ENCODE measurements at regions not wholly inside any gene's neighbourhood (a gene's known extent, or its start where the extent isn't known, plus 50 kb on each side); places are given as distances from the start of the nearest gene placed in this dataset.
A peak's percentile ranks its signal among the peaks of the same experiment; 100 is the strongest.

DNA sequence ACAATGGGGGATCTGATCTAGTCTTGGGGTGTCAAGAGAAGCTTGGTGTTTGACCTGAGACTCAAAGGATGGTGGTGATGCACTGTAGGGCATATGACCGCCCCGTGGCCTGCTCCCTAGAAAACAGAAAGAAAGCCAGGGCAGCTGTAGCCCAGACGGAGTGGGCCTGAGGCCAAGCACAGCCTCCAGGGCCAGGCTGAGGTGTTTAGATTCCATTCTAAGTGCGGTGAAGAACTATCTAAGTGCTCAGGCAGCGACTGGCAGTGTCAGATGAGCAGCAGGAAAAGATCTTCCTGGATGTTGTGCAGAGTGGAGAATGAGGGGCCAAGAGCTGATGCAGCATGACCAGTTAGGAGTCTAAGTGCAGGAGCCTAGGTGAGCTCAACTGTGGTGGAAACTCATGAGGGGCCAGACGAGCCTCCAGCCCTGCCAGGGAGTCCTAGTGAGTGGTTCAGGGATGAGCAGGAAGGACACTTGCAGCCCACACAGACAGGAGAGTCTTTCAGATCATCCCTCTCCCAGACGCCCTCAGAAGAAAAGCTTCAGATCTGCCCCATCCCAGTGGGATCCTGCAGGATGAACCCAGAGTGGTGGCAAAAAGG lies 314.2 kb upstream of the CCL2 start:
- no peaks in the 10 kb centered on the region for H3K27me3 ChIP-seq (ENCODE audit: control insufficient read depth, insufficient read depth, low read length)
- WGBS (ENCODE audit: insufficient coverage, insufficient read length), result no CpG with 5 or more reads among the region's 7 CpGs
- H3K36me3 ChIP-seq (ENCODE audit: control insufficient read depth, insufficient read depth, low read length), result no peaks in the 10 kb centered on the region
- no peaks in the 10 kb centered on the region for H3K4me1 ChIP-seq (ENCODE audit: control insufficient read depth, insufficient read depth, low read length)
- H3K27ac ChIP-seq (ENCODE audit: low read length), result no peak overlapping the region
- H3K4me3 ChIP-seq (ENCODE audit: low read length), result no peak overlapping the region
- no peak for DNase-seq (ENCODE audit: low read depth, low spot score)
- no peaks in the 10 kb centered on the region for H3K9me3 ChIP-seq (ENCODE audit: control insufficient read depth, insufficient read depth, low read length)

DNA sequence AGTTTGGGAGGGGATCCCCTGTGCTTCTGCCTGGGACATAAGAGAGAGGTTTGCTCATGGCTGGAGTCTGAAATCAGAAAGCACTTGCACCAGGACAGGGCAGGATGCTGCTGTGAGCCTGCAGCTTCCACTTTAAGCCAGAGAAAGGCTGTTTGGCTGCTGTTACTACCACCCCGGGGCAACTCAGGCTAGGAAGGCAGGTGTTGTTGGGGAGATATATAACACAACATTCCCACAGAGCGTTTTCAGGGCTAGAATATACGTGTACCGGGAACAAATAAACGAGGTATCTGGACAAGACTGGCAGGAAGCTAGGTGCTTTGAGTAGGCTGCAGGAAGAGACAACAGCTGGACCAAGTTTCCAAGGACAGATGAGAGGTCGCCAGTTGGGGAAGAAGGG lies 313.3 kb upstream of the CCL2 start:
- DNase-seq (ENCODE audit: low read depth, low spot score), result no peak
- H3K36me3 ChIP-seq (ENCODE audit: control insufficient read depth, insufficient read depth, low read length), result no peaks in the 10 kb centered on the region
- no CpG with 5 or more reads among the region's 6 CpGs for WGBS (ENCODE audit: insufficient coverage, insufficient read length)
- no peaks in the 10 kb centered on the region for H3K27me3 ChIP-seq (ENCODE audit: control insufficient read depth, insufficient read depth, low read length)
- H3K9me3 ChIP-seq (ENCODE audit: control insufficient read depth, insufficient read depth, low read length), result no peaks in the 10 kb centered on the region
- no peak overlapping the region for H3K4me3 ChIP-seq (ENCODE audit: low read length)
- no peaks in the 10 kb centered on the region for H3K4me1 ChIP-seq (ENCODE audit: control insufficient read depth, insufficient read depth, low read length)
- H3K27ac ChIP-seq (ENCODE audit: low read length), result no peak overlapping the region

DNA sequence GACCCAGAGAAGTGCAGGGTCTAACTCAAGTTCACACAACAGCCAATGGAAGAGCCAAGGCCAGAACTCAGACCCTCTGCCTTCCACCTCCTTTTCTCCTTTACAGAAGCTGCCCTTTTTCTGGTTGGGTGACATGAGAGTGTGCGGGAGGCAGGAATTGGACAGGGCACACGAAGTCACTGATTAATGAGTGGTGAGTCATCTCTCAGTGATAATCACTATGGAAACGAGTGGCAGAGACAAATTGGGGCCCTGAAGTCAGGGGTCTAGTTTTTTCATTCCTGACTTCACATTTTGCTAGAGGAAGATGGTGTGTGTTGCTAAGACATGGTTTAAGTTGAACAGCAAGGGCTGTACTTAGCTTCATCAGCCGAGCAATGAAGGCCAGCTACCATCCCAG lies 312.7 kb upstream of the CCL2 start:
- Histone ChIP-seq H3K27me3 (ENCODE audit: control insufficient read depth, insufficient read depth, low read length) (no peaks in the 10 kb centered on the region), H3K36me3 (ENCODE audit: control insufficient read depth, insufficient read depth, low read length) (no peaks in the 10 kb centered on the region), H3K4me3 (ENCODE audit: low read length) (no peak overlapping the region), H3K9me3 (ENCODE audit: control insufficient read depth, insufficient read depth, low read length) (no peaks in the 10 kb centered on the region), H3K27ac (ENCODE audit: low read length) (no peak overlapping the region), H3K4me1 (ENCODE audit: control insufficient read depth, insufficient read depth, low read length) (no peaks in the 10 kb centered on the region)
- WGBS (ENCODE audit: insufficient coverage, insufficient read length), result no CpG with 5 or more reads among the region's 4 CpGs
- DNase-seq (ENCODE audit: low read depth, low spot score), result no peak

DNA sequence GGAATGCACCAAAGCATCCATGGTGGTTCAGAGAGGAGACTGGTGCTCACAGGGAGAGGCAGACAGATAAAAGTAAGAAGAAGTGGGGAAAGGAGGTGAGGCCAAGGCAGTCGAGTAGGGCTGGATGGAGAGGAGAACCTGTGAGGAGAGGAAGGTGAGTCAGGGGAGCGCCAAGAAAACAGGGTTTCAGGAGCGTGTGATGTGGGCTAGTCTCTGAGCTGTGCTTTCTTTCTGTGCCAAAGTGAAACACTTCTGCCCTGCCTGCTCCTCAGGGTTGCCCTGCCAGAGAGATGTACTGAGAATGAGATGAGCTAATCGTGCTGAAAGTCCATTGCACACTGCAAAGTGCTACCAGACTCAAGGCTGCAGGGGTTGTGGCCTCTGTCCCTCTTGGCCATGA lies 310.7 kb upstream of the CCL2 start:
- no CpG with 5 or more reads among the region's 4 CpGs for WGBS (ENCODE audit: insufficient coverage, insufficient read length)
- Histone ChIP-seq H3K4me3 (ENCODE audit: low read length) (no peak overlapping the region), H3K9me3 (ENCODE audit: control insufficient read depth, insufficient read depth, low read length) (no peaks in the 10 kb centered on the region), H3K36me3 (ENCODE audit: control insufficient read depth, insufficient read depth, low read length) (no peaks in the 10 kb centered on the region), H3K4me1 (ENCODE audit: control insufficient read depth, insufficient read depth, low read length) (no peaks in the 10 kb centered on the region), H3K27ac (ENCODE audit: low read length) (no peak overlapping the region), H3K27me3 (ENCODE audit: control insufficient read depth, insufficient read depth, low read length) (no peaks in the 10 kb centered on the region)
- DNase-seq (ENCODE audit: low read depth, low spot score), result no peak

DNA sequence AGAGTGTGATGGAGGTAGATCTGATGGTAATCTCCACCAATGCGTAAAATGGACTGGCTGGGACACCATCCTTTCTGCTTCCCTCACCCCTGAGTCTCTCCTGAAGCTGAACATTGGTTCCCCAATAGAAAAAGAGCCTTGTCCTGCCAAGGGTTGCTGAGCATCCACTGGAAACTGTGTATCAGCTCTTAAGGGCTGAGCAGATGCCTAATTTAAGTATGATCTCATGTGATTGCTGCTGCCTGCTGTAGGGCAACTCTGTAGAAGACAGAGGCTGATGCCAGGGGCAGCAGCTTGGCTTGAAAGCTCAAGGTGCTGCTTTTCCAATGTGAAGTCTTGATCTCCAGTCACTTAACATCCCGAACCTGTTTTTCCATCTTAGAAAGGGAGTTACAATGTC lies 310.3 kb upstream of the CCL2 start:
- WGBS (ENCODE audit: insufficient coverage, insufficient read length), result no CpG with 5 or more reads among the region's 2 CpGs
- H3K9me3 ChIP-seq (ENCODE audit: control insufficient read depth, insufficient read depth, low read length), result no peaks in the 10 kb centered on the region
- no peak overlapping the region for H3K4me3 ChIP-seq (ENCODE audit: low read length)
- H3K27ac ChIP-seq (ENCODE audit: low read length), result no peak overlapping the region
- H3K4me1 ChIP-seq (ENCODE audit: control insufficient read depth, insufficient read depth, low read length), result no peaks in the 10 kb centered on the region
- H3K27me3 ChIP-seq (ENCODE audit: control insufficient read depth, insufficient read depth, low read length), result no peaks in the 10 kb centered on the region
- no peaks in the 10 kb centered on the region for H3K36me3 ChIP-seq (ENCODE audit: control insufficient read depth, insufficient read depth, low read length)
- no peak for DNase-seq (ENCODE audit: low read depth, low spot score)

DNA sequence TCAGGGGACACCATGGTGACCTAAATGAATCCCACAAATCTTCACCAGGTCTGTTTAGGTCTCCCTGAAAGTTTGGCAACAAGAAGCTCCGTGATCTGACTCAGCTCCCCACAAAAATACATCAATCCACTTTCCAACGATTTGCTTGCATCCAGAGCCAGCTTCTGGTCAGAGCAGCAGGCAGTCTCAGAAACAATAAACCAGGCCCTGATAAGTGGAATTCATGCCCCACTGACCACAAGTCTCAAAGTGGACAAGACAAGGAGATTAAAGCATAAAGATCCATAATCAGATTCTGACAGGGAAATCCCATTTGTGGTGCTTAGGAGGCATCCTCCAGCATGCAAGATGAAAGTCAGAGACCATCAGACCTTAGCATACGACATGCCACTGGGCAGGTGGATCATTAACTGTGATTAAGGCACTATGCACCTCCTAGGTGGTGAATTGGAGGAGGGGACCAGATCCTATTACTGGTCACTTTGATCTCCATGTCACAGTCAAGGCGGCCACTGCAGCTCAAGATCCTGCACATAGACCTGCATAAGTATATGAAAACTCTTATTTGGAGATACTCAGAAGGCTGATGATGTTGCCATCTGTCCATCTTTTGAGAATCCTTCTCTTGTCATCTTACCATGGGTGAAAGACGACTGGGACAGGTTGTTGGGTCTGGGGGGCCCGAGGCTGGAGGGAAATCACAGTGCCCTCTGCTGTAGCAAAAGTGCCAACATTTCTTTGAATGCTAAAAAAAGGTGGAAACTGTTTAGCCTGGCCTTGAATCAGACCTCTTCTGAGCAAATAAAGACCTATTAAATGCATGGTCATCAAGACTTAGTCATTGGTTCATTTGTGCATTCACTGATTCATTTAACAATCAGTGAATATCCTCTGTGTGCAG lies 309.2 kb upstream of the CCL2 start:
- no peak overlapping the region for H3K4me3 ChIP-seq (ENCODE audit: low read length)
- H3K27ac ChIP-seq (ENCODE audit: low read length), result no peak overlapping the region
- DNase-seq (ENCODE audit: low read depth, low spot score), result no peak
- no peaks in the 10 kb centered on the region for H3K36me3 ChIP-seq (ENCODE audit: control insufficient read depth, insufficient read depth, low read length)
- no CpG with 5 or more reads among the region's 6 CpGs for WGBS (ENCODE audit: insufficient coverage, insufficient read length)
- no peaks in the 10 kb centered on the region for H3K27me3 ChIP-seq (ENCODE audit: control insufficient read depth, insufficient read depth, low read length)
- H3K9me3 ChIP-seq (ENCODE audit: control insufficient read depth, insufficient read depth, low read length), result no peaks in the 10 kb centered on the region
- H3K4me1 ChIP-seq (ENCODE audit: control insufficient read depth, insufficient read depth, low read length), result no peaks in the 10 kb centered on the region

DNA sequence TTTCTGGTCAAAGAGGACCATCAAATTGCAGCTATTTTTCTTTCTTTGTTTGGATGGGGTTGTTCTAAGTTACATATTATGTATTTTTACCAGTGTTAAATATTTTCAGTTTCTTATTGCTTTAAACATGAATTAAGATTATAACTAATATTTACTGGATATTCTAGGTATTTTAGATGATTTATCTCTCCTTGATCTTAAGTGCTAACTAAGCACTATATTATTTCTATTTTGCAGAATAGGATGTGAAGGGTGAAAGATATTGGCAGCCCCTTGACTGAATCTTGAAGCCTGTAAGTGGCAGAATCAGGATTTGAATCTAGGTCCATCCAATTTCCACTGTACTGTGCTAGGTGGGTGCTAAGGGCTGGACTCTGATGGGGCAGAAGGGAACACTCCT lies 307.3 kb upstream of the CCL2 start:
- no peaks in the 10 kb centered on the region for H3K9me3 ChIP-seq (ENCODE audit: control insufficient read depth, insufficient read depth, low read length)
- H3K27ac ChIP-seq (ENCODE audit: low read length), result no peak overlapping the region
- no peak for DNase-seq (ENCODE audit: low read depth, low spot score)
- H3K4me1 ChIP-seq (ENCODE audit: control insufficient read depth, insufficient read depth, low read length), result no peaks in the 10 kb centered on the region
- no peaks in the 10 kb centered on the region for H3K27me3 ChIP-seq (ENCODE audit: control insufficient read depth, insufficient read depth, low read length)
- H3K36me3 ChIP-seq (ENCODE audit: control insufficient read depth, insufficient read depth, low read length), result no peaks in the 10 kb centered on the region
- H3K4me3 ChIP-seq (ENCODE audit: low read length), result no peak overlapping the region

DNA sequence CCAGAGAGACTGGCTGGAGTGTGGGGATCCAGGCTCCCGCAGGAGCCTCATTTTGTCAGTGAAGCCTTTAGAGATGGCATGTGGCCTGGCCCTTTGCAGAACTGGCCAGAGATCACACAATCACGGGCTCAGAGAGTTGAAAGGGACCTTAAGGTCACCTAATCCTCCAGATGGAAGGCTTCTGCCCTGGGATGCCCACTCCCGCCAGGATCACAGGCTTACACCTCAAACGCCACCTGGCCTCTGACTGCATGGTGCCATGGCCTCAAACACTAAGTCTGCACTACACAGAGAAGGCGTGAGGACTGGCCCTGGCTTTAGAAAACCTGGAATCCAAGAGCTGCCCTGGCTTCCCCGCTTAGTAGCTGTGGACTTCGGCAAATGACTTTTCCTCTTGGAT lies 306.8 kb upstream of the CCL2 start:
- no CpG with 5 or more reads among the region's 7 CpGs for WGBS (ENCODE audit: insufficient coverage, insufficient read length)

DNA sequence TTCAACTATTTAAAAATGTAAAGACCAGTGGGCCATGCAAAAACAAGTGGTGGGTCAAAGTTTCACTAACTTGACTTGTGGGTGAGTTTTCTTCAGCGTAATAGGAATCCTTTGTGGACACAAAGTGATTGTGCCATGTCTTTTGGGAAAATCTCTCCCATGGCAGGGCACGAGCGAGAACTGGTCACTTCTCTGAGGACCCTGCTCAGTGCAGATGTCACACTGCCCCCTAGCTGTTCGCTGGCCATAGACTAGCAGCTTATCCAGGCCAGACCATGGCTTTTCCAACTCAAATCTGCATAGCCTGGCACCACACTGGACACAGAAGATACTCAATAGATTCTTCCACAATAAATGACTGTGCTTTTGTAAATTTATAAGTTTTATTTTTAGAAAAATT lies 306.0 kb upstream of the CCL2 start:
- peak; percentile 47 for DNase-seq (ENCODE audit: low read depth, low spot score)
- H3K27ac ChIP-seq (ENCODE audit: low read length), result no peak overlapping the region
- H3K4me3 ChIP-seq (ENCODE audit: low read length), result no peak overlapping the region
- WGBS (ENCODE audit: insufficient coverage, insufficient read length), result no CpG with 5 or more reads among the region's 4 CpGs
- H3K9me3 ChIP-seq (ENCODE audit: control insufficient read depth, insufficient read depth, low read length), result no peaks in the 10 kb centered on the region
- no peaks in the 10 kb centered on the region for H3K36me3 ChIP-seq (ENCODE audit: control insufficient read depth, insufficient read depth, low read length)
- H3K27me3 ChIP-seq (ENCODE audit: control insufficient read depth, insufficient read depth, low read length), result no peaks in the 10 kb centered on the region
- H3K4me1 ChIP-seq (ENCODE audit: control insufficient read depth, insufficient read depth, low read length), result no peaks in the 10 kb centered on the region; the same call in 1 of the 2 replicates

More for the DNA sequence above, 306.8 kb upstream of the CCL2 start:
- H3K9me3 ChIP-seq (ENCODE audit: control insufficient read depth, insufficient read depth, low read length), result no peaks in the 10 kb centered on the region
- no peaks in the 10 kb centered on the region for H3K27me3 ChIP-seq (ENCODE audit: control insufficient read depth, insufficient read depth, low read length)
- no peaks in the 10 kb centered on the region for H3K36me3 ChIP-seq (ENCODE audit: control insufficient read depth, insufficient read depth, low read length)
- no peak for DNase-seq (ENCODE audit: low read depth, low spot score)
- no peaks in the 10 kb centered on the region for H3K4me1 ChIP-seq (ENCODE audit: control insufficient read depth, insufficient read depth, low read length)
- no peak overlapping the region for H3K27ac ChIP-seq (ENCODE audit: low read length)
- no peak overlapping the region for H3K4me3 ChIP-seq (ENCODE audit: low read length)

DNA sequence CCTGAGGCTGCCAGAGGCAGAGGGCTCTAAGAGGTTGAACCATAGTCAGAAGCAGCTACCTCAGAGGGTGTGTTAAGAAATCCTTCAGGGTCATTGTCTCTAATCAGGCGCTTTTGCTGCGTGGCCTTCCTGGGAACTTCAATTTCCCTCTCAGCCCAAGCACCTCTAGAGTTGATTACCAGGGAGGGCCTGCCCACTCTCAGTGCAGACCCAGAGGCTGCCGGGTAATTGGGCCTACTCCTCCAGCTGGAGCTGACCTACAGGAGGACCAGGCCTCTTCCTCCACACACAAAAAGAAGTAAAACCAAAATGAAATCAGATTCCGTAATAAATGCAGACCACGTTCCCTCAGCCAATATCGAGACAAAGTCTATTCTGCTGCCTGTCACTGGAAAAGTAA lies 305.0 kb upstream of the CCL2 start:
- H3K4me1 ChIP-seq (ENCODE audit: control insufficient read depth, insufficient read depth, low read length), result no peaks in the 10 kb centered on the region; the same call in 1 of the 2 replicates
- DNase-seq (ENCODE audit: low read depth, low spot score), result no peak

DNA sequence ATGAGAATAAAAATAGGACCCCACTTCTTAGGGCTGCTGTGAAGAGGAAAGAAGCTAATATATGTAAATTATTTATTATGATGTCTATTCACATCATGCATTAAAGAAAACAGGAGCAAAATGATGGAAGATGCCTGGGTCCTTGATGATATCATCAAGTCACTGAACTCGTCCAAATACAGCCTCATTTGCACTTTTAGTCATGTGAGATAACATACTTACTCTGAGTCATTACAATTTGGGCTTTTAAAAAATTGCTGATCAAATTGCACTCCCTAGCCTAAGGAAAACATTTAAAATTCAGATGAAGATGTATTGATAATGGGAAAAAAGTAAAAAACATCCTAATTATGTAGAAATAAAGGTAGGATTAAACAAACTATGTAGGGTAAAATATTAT lies 302.7 kb upstream of the CCL2 start:
- H3K4me1 ChIP-seq (ENCODE audit: control insufficient read depth, insufficient read depth, low read length), result no peaks in the 10 kb centered on the region; the same call in 1 of the 2 replicates
- no peak overlapping the region for H3K4me3 ChIP-seq (ENCODE audit: low read length)
- no peak for DNase-seq (ENCODE audit: low read depth, low spot score)
- H3K27me3 ChIP-seq (ENCODE audit: control insufficient read depth, insufficient read depth, low read length), result no peaks in the 10 kb centered on the region
- WGBS (ENCODE audit: insufficient coverage, insufficient read length), result no CpG with 5 or more reads among the region's 1 CpG
- H3K27ac ChIP-seq (ENCODE audit: low read length), result no peak overlapping the region
- H3K36me3 ChIP-seq (ENCODE audit: control insufficient read depth, insufficient read depth, low read length), result no peaks in the 10 kb centered on the region
- H3K9me3 ChIP-seq (ENCODE audit: control insufficient read depth, insufficient read depth, low read length), result no peaks in the 10 kb centered on the region

More for the DNA sequence above, 305.0 kb upstream of the CCL2 start:
- no CpG with 5 or more reads among the region's 6 CpGs for whole genome bisulfite sequencing (ENCODE audit: insufficient coverage, insufficient read length)
- no peak overlapping the region for H3K4me3 ChIP-seq (ENCODE audit: low read length)
- no peaks in the 10 kb centered on the region for H3K9me3 ChIP-seq (ENCODE audit: control insufficient read depth, insufficient read depth, low read length)
- no peaks in the 10 kb centered on the region for H3K27me3 ChIP-seq (ENCODE audit: control insufficient read depth, insufficient read depth, low read length)
- H3K27ac ChIP-seq (ENCODE audit: low read length), result no peak overlapping the region
- H3K36me3 ChIP-seq (ENCODE audit: control insufficient read depth, insufficient read depth, low read length), result no peaks in the 10 kb centered on the region

Data from iPS DF 6.9 (cell line).